CD14-positive monocyte (primary cell): ENCODE measurements at regions not wholly inside any gene's neighbourhood (a gene's known extent, or its start where the extent isn't known, plus 50 kb on each side); places are given as distances from the start of the nearest gene placed in this dataset.
"Not testable (repeated sequence)": the region's sequence is repeated elsewhere in the genome, so short reads cannot be mapped to it uniquely, and the experiment has no call there.

Experiments
- DNase-seq, 3 donors: peaks; one replicate each; pipeline ENCODE4 v3.0.0-alpha.2; 2011 to 2022
- H2AFZ ChIP-seq: 2 replicates; pipeline ENCODE4 v1.6.0; 2012; ENCODE audit warnings: mild to moderate bottlenecking, low read depth, low read length, inconsistent platforms; ENCODE audit not compliant: insufficient read depth, poor library complexity, severe bottlenecking
- H3K27ac ChIP-seq, 2 donors: 1 replicate in 1 of 2; 2 replicates in 1 of 2; pipeline ENCODE4 v1.5.1; 2012 to 2013; ENCODE audit warnings: low read length in 2 of 2, control low read depth in 1 of 2, inconsistent platforms in 1 of 2, low read depth in 1 of 2, mild to moderate bottlenecking in 1 of 2
- H3K27me3 ChIP-seq, 2 donors: one replicate each; pipeline versions ENCODE4 v1.6.0 to v1.6.1; 2011 to 2013; ENCODE audit warnings: low read length in 2 of 2; ENCODE audit not compliant: control insufficient read depth in 2 of 2, insufficient read depth in 2 of 2
- H3K36me3 ChIP-seq, 2 donors: replicated peaks in 1 of 2; 1 replicate in 1 of 2; 2 replicates in 1 of 2; pipeline versions ENCODE4 v1.5.1 to v1.6.1; 2012 to 2013; ENCODE audit warnings: low read length in 2 of 2, control low read depth in 1 of 2, inconsistent platforms in 1 of 2, mild to moderate bottlenecking in 1 of 2; ENCODE audit not compliant: insufficient read depth in 2 of 2, control insufficient read depth in 1 of 2
- H3K4me1 ChIP-seq, 2 donors: 1 replicate in 1 of 2; 2 replicates in 1 of 2; pipeline versions ENCODE4 v1.5.1 to v1.6.1; 2012 to 2013; ENCODE audit warnings: low read length in 2 of 2, control low read depth in 1 of 2, inconsistent platforms in 1 of 2, mild to moderate bottlenecking in 1 of 2, moderate library complexity in 1 of 2; ENCODE audit not compliant: insufficient read depth in 2 of 2, control insufficient read depth in 1 of 2
- H3K4me2 ChIP-seq: replicated peaks from 2 replicates; pipeline ENCODE3; 2012; ENCODE audit warnings: low read length, moderate library complexity, mild to moderate bottlenecking; ENCODE audit not compliant: poor library complexity, severe bottlenecking; ENCODE audit errors: extremely low read depth
- H3K4me3 ChIP-seq, 3 experiments: fragments of 200-600 bp in 1 of 3; sonication (generic) in 1 of 3; replicated peaks in 1 of 3; 1 replicate in 2 of 3; 2 replicates in 1 of 3; pipeline ENCODE4 v1.5.1; 2011 to 2013; ENCODE audit warnings: low read length in 3 of 3, mild to moderate bottlenecking in 3 of 3, control low read depth in 2 of 3, low read depth in 2 of 3, inconsistent platforms in 1 of 3, moderate library complexity in 1 of 3
- H3K79me2 ChIP-seq: 2 replicates; pipeline ENCODE4 v1.6.0; 2012; ENCODE audit warnings: mild to moderate bottlenecking, control low read depth, inconsistent platforms, low read length, moderate library complexity; ENCODE audit not compliant: insufficient read depth
- H3K9ac ChIP-seq: 2 replicates; pipeline ENCODE4 v1.6.0; 2017; ENCODE audit warnings: low read length, mild to moderate bottlenecking; ENCODE audit not compliant: insufficient read depth, poor library complexity, severe bottlenecking
- H3K9me3 ChIP-seq, 2 donors: replicated peaks in 1 of 2; 1 replicate in 1 of 2; 2 replicates in 1 of 2; pipeline versions ENCODE4 v1.5.1 to v1.6.1; 2012 to 2013; ENCODE audit warnings: low read length in 2 of 2, control low read depth in 1 of 2; ENCODE audit not compliant: control insufficient read depth in 1 of 2, insufficient read depth in 1 of 2
- H4K20me1 ChIP-seq: 2 replicates; pipeline ENCODE4 v1.6.0; 2012; ENCODE audit warnings: mild to moderate bottlenecking, low read length, control low read depth, moderate library complexity; ENCODE audit not compliant: insufficient read depth
- H3K27ac Mint-ChIP-seq, 7 donors: one replicate each; pipeline ENCODE4 v1.8.0; 2020; ENCODE audit warnings: mild to moderate bottlenecking in 7 of 7, mixed read lengths in 7 of 7, moderate library complexity in 6 of 7, inconsistent platforms in 2 of 7
- H3K27me3 Mint-ChIP-seq, 3 donors: one replicate each; pipeline ENCODE4 v1.8.0; 2021 to 2022; ENCODE audit warnings: low read depth in 3 of 3, mild to moderate bottlenecking in 3 of 3, mixed read lengths in 3 of 3, moderate library complexity in 3 of 3, inconsistent platforms in 1 of 3
- H3K36me3 Mint-ChIP-seq, 2 donors: one replicate each; pipeline ENCODE4 v1.8.0; 2020; ENCODE audit warnings: mixed read lengths in 2 of 2, inconsistent platforms in 1 of 2, mild to moderate bottlenecking in 1 of 2
- H3K4me1 Mint-ChIP-seq: one replicate; pipeline ENCODE4 v1.8.0; 2020; ENCODE audit warnings: mild to moderate bottlenecking, mixed read lengths
- H3K4me3 Mint-ChIP-seq, 2 donors: one replicate each; pipeline ENCODE4 v1.8.0; 2020; ENCODE audit warnings: mild to moderate bottlenecking in 2 of 2, mixed read lengths in 2 of 2, moderate library complexity in 1 of 2
- H3K9me3 Mint-ChIP-seq, 7 donors: one replicate each; pipeline ENCODE4 v1.8.0; 2020 to 2022; ENCODE audit warnings: mixed read lengths in 7 of 7, mild to moderate bottlenecking in 6 of 7, moderate library complexity in 6 of 7, inconsistent platforms in 2 of 7
- WGBS: methylation state at CpG from one replicate; pipeline ENCODE4 v1.1.5; 2013; ENCODE audit warnings: missing lambda C conversion rate; ENCODE audit not compliant: insufficient coverage; 5-methylcytosine and 5-hydroxymethylcytosine counted together
- intact Hi-C, 2 donors: fragments of 100-400 bp; cut with micrococcal nuclease; formaldehyde crosslinking; loops; one replicate each; pipeline versions ENCODE4 v1.15.0 to v1.15.1; 2023
- TF ChIP-seq, protein P1 (sequence below): fragments of 200-600 bp; IDR thresholded peaks from one replicate; pipeline ENCODE4 v1.8.0; 2022; ENCODE audit warnings: antibody characterized with exemption, mild to moderate bottlenecking

DNA sequence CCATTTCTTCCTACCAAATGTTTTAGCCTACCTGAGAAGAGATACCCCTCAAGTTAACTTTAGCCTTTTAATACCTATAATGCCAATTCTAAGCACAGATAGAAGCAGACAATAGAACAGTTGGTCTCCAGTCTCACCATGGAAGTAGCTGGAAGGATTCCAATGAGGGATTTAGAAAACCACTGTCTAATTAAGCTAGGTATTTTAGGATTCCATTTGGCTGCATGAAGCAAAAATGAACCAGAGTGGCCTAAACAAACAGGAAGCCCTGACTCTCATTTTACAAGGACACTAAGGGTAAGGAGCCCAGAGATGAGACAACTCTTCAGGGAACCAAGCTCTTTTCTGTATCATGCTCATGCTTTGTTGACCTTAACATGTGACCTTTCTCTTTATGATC is 199.2 kb downstream of the ALDH8A1 start:
- Mint-ChIP-seq H3K4me1 (no peaks in the 10 kb centered on the region), H3K36me3 (no peaks in the 10 kb centered on the region), H3K4me3 (no peak overlapping the region), H3K27ac (no peak overlapping the region), H3K9me3 (peaks cover 0 to 4% (median 3%) of the 10 kb centered on the region in 7 donors), H3K27me3 (peaks cover 3 to 7% (median 4%) of the 10 kb centered on the region in 3 donors)
- Histone ChIP-seq H3K27ac (no peak overlapping the region), H3K4me2 (no peak overlapping the region), H3K27me3 (peaks cover 0 to 2% of the 10 kb centered on the region in 2 donors), H3K9ac (no peak overlapping the region), H4K20me1 (no peaks in the 10 kb centered on the region), H3K36me3 (no peaks in the 10 kb centered on the region), H3K4me3 (no peak overlapping the region), H3K4me1 (no peaks in the 10 kb centered on the region), H3K9me3 (no peaks in the 10 kb centered on the region), H2AFZ (no peak overlapping the region), H3K79me2 (no peaks in the 10 kb centered on the region)
- intact Hi-C loops = no loop called here
- TF ChIP-seq, protein P1, sequence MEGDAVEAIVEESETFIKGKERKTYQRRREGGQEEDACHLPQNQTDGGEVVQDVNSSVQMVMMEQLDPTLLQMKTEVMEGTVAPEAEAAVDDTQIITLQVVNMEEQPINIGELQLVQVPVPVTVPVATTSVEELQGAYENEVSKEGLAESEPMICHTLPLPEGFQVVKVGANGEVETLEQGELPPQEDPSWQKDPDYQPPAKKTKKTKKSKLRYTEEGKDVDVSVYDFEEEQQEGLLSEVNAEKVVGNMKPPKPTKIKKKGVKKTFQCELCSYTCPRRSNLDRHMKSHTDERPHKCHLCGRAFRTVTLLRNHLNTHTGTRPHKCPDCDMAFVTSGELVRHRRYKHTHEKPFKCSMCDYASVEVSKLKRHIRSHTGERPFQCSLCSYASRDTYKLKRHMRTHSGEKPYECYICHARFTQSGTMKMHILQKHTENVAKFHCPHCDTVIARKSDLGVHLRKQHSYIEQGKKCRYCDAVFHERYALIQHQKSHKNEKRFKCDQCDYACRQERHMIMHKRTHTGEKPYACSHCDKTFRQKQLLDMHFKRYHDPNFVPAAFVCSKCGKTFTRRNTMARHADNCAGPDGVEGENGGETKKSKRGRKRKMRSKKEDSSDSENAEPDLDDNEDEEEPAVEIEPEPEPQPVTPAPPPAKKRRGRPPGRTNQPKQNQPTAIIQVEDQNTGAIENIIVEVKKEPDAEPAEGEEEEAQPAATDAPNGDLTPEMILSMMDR = no peak
- no peak for DNase-seq

DNA sequence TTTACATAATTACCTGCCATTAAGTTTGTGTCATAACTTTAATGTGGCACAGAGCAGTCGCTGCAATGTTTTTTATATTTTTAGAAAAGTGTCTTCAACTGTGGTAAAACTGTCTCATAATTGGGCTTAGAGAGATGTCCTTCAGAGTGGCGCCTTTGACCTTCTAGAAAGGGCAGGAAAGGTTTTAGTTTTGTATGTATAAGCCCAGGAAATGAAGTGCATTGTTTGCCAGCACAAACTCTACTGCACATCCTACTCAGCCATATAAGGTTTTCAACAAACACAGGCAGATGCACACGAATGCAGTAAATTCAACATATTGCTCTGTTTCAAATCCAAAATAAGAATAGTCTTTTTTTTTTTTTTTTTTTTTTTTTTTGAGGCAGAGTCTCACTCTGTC is 201.4 kb downstream of the ALDH8A1 start:
- Mint-ChIP-seq H3K4me3 (no peak overlapping the region), H3K27ac (no peak overlapping the region), H3K36me3 (no peaks in the 10 kb centered on the region), H3K27me3 (peaks cover 2 to 10% (median 4%) of the 10 kb centered on the region in 3 donors), H3K4me1 (no peaks in the 10 kb centered on the region), H3K9me3 (peaks cover 0 to 4% (median 0%) of the 10 kb centered on the region in 7 donors)
- peaks cover 0 to 4% of the 10 kb centered on the region in 2 donors for H3K27me3 ChIP-seq
- no peak overlapping the region for H3K27ac ChIP-seq
- no peak overlapping the region for H3K9ac ChIP-seq
- H4K20me1 ChIP-seq = no peaks in the 10 kb centered on the region
- no peak overlapping the region for H3K4me3 ChIP-seq
- H3K4me1 ChIP-seq = no peaks in the 10 kb centered on the region
- no peak overlapping the region for H3K4me2 ChIP-seq
- H3K79me2 ChIP-seq = no peaks in the 10 kb centered on the region
- intact Hi-C loops = no loop called here
- H3K9me3 ChIP-seq = no peaks in the 10 kb centered on the region
- no peaks in the 10 kb centered on the region for H3K36me3 ChIP-seq
- 100% methylated on average over 1 of the region's 3 CpGs for WGBS
- TF ChIP-seq, protein P1 = no peak
- DNase-seq = no peak
- H2AFZ ChIP-seq = no peak overlapping the region

DNA sequence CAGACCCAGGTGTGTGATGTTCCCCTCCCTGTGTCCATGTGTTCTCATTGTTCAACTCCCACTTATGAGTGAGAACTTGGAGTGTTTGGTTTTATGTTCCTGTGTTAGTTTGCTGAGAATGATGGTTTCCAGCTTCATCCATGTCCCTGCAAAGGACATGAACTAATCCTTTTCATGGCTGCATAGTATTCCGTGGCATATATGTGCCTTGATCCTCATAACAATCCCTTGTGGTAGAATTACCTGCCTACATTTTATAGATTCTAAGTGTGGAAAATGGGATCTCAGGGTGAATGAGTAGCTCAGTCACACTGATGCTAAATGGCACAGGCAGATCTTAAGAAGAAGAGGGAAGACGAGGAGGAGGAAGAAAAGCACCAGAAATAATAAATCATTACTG is 202.7 kb downstream of the ALDH8A1 start:
- H3K4me2 ChIP-seq, H3K27me3 ChIP-seq, H3K79me2 ChIP-seq, H3K9me3 ChIP-seq, H3K36me3 ChIP-seq, H3K9me3 Mint-ChIP-seq, H4K20me1 ChIP-seq, DNase-seq, H3K4me3 ChIP-seq, intact Hi-C loops, H3K4me1 ChIP-seq, H3K9ac ChIP-seq, H3K4me3 Mint-ChIP-seq, H3K36me3 Mint-ChIP-seq, H3K27ac Mint-ChIP-seq, H3K4me1 Mint-ChIP-seq, H2AFZ ChIP-seq, H3K27ac ChIP-seq, H3K27me3 Mint-ChIP-seq: not testable (repeated sequence)
- no CpG with 5 or more reads among the region's 2 CpGs for WGBS
